Hepatocyte (in vitro differentiated cells): ENCODE measurements at regions not wholly inside any gene's neighbourhood (a gene's known extent, or its start where the extent isn't known, plus 50 kb on each side); places are given as distances from the start of the nearest gene placed in this dataset.

Experiments
- DNase-seq: peaks from one replicate; pipeline ENCODE4 v3.0.0-alpha.2; 2016; ENCODE audit warnings: low spot score
- H2AFZ ChIP-seq: fragments of 200-600 bp; sonication (generic); 2 replicates; pipeline ENCODE4 v1.6.0; 2016; ENCODE audit warnings: antibody characterized with exemption, mild to moderate bottlenecking
- H3K27ac ChIP-seq: fragments of 200-600 bp; sonication (generic); 2 replicates; pipeline ENCODE4 v1.5.1; 2016; ENCODE audit warnings: mild to moderate bottlenecking
- H3K27me3 ChIP-seq: fragments of 200-600 bp; sonication (generic); 2 replicates; pipeline ENCODE4 v1.6.1; 2016
- H3K36me3 ChIP-seq: fragments of 200-600 bp; sonication (generic); replicated peaks from 2 replicates; pipeline ENCODE4 v1.5.1; 2016; ENCODE audit warnings: low read depth; ENCODE audit not compliant: insufficient read depth
- H3K4me1 ChIP-seq: fragments of 200-600 bp; sonication (generic); 2 replicates; pipeline ENCODE4 v1.5.1; 2016; ENCODE audit warnings: mild to moderate bottlenecking, moderate library complexity; ENCODE audit not compliant: insufficient read depth
- H3K4me2 ChIP-seq: fragments of 200-600 bp; sonication (generic); 2 replicates; pipeline ENCODE4 v1.6.0; 2016
- H3K4me3 ChIP-seq: fragments of 200-600 bp; sonication (generic); 2 replicates; pipeline ENCODE4 v1.5.1; 2016; ENCODE audit warnings: mild to moderate bottlenecking
- H3K79me2 ChIP-seq: fragments of 200-600 bp; sonication (generic); 2 replicates; pipeline ENCODE4 v1.6.0; 2017; ENCODE audit warnings: mild to moderate bottlenecking
- H3K9me2 ChIP-seq: fragments of 200-600 bp; sonication (generic); replicated peaks from 2 replicates; pipeline ENCODE4 v1.6.0; 2017; ENCODE audit warnings: mild to moderate bottlenecking; ENCODE audit not compliant: insufficient read depth
- H3K9me3 ChIP-seq: fragments of 200-600 bp; sonication (generic); 2 replicates; pipeline ENCODE4 v1.5.1; 2016; ENCODE audit warnings: low read depth, mild to moderate bottlenecking
- H4K20me1 ChIP-seq: fragments of 200-600 bp; sonication (generic); 2 replicates; pipeline ENCODE4 v1.6.0; 2016; ENCODE audit warnings: mild to moderate bottlenecking; ENCODE audit not compliant: insufficient read depth, poor library complexity, severe bottlenecking
- CTCF ChIP-seq: fragments of 200-600 bp; sonication (generic); IDR thresholded peaks from 2 replicates; pipeline ENCODE4 v1.5.1; 2016; ENCODE audit warnings: antibody characterized with exemption, mild to moderate bottlenecking; ENCODE audit not compliant: poor library complexity
- EZH2 ChIP-seq: fragments of 200-600 bp; sonication (generic); IDR thresholded peaks from 2 replicates; pipeline ENCODE4 v1.6.1; 2016; ENCODE audit warnings: antibody characterized with exemption, mild to moderate bottlenecking, borderline replicate concordance
- EZH2phosphoT487 ChIP-seq: fragments of 200-600 bp; sonication (generic); IDR thresholded peaks from one replicate; pipeline ENCODE4 v1.6.1; 2018; ENCODE audit warnings: antibody characterized with exemption, mild to moderate bottlenecking, low read depth, moderate library complexity; ENCODE audit not compliant: unreplicated experiment, severe bottlenecking
- WGBS: methylation state at CpG from one replicate; pipeline ENCODE4 v1.1.6; 2016; ENCODE audit warnings: low lambda C conversion rate; ENCODE audit errors: missing lambda C conversion rate; 5-methylcytosine and 5-hydroxymethylcytosine counted together

GRCh38 chr2:85961053-85961452, 72.3 kb upstream of the ST3GAL5 start:
- H3K27me3 ChIP-seq: no peaks in the 10 kb centered on the region
- H3K9me2 ChIP-seq: no peaks in the 10 kb centered on the region
- no peaks in the 10 kb centered on the region for H3K79me2 ChIP-seq
- H3K27ac ChIP-seq: no peak overlapping the region
- H2AFZ ChIP-seq: no peak overlapping the region
- H3K9me3 ChIP-seq: no peaks in the 10 kb centered on the region
- no peak overlapping the region for H3K4me2 ChIP-seq
- TF ChIP-seq EZH2 (no peak), EZH2phosphoT487 (no peak), CTCF (no peak)
- 94% methylated on average over 2 of the region's 2 CpGs for WGBS
- H3K4me3 ChIP-seq: no peak overlapping the region
- no peaks in the 10 kb centered on the region for H3K4me1 ChIP-seq
- no peaks in the 10 kb centered on the region for H3K36me3 ChIP-seq
- no peaks in the 10 kb centered on the region for H4K20me1 ChIP-seq
- DNase-seq: no peak

- no peaks in the 10 kb centered on the region for H3K27me3 ChIP-seq
- no peak overlapping the region for H3K27ac ChIP-seq
- no peaks in the 10 kb centered on the region for H3K9me3 ChIP-seq
- no peak for TF ChIP-seq CTCF
- no peak for TF ChIP-seq EZH2phosphoT487
- no peak for TF ChIP-seq EZH2
- no peak overlapping the region for H2AFZ ChIP-seq
- DNase-seq: no peak
- H3K4me3 ChIP-seq: no peak overlapping the region
- H3K9me2 ChIP-seq: no peaks in the 10 kb centered on the region
- no peaks in the 10 kb centered on the region for H3K79me2 ChIP-seq
- H4K20me1 ChIP-seq: no peaks in the 10 kb centered on the region
- no peaks in the 10 kb centered on the region for H3K36me3 ChIP-seq
- H3K4me1 ChIP-seq: peaks cover 6% of the 10 kb centered on the region
- no peak overlapping the region for H3K4me2 ChIP-seq
- whole genome bisulfite sequencing: 89% methylated on average over 2 of the region's 2 CpGs
Observed at GRCh38 chr2:85959826-85960225, 71.0 kb upstream of the ST3GAL5 start.

GRCh38 chr2:85959185-85959584, 70.4 kb upstream of the ST3GAL5 start:
- no peak for DNase-seq
- Histone ChIP-seq H3K36me3 (no peaks in the 10 kb centered on the region), H2AFZ (no peak overlapping the region), H3K4me1 (peaks cover 6% of the 10 kb centered on the region), H3K27me3 (no peaks in the 10 kb centered on the region), H3K4me2 (no peak overlapping the region), H3K27ac (no peak overlapping the region), H3K4me3 (no peak overlapping the region), H4K20me1 (no peaks in the 10 kb centered on the region), H3K9me3 (no peaks in the 10 kb centered on the region), H3K79me2 (no peaks in the 10 kb centered on the region), H3K9me2 (no peaks in the 10 kb centered on the region)
- TF ChIP-seq EZH2phosphoT487 (no peak), EZH2 (no peak), CTCF (no peak)
- 72% methylated on average over 5 of the region's 5 CpGs for WGBS

- Histone ChIP-seq H2AFZ (no peak overlapping the region), H3K4me3 (no peak overlapping the region), H3K36me3 (no peaks in the 10 kb centered on the region), H3K27me3 (no peaks in the 10 kb centered on the region), H3K79me2 (no peaks in the 10 kb centered on the region), H3K4me2 (no peak overlapping the region), H3K4me1 (peaks cover 7% of the 10 kb centered on the region), H3K27ac (no peak overlapping the region), H3K9me3 (no peaks in the 10 kb centered on the region), H3K9me2 (no peaks in the 10 kb centered on the region), H4K20me1 (no peaks in the 10 kb centered on the region)
- DNase-seq: no peak
- TF ChIP-seq EZH2phosphoT487: no peak
- no peak for TF ChIP-seq CTCF
- TF ChIP-seq EZH2: no peak
- WGBS: 90% methylated on average over 15 of the region's 15 CpGs
Observed at GRCh38 chr2:85958731-85959130, 69.9 kb upstream of the ST3GAL5 start.
